HEK293 (cell line): ENCODE measurements at regions not wholly inside any gene's neighbourhood (a gene's known extent, or its start where the extent isn't known, plus 50 kb on each side); places are given as distances from the start of the nearest gene placed in this dataset.

ENCODE experiments used
- CTCF ChIA-PET: fragments of 350-600 bp; formaldehyde crosslinking; extraction: SDS; loops from one replicate; lab custom pipeline; 2021; ENCODE audit warnings: antibody characterized with exemption; lab: Yijun Ruan, JAX
- POLR2A ChIA-PET: fragments of 300-600 bp; formaldehyde crosslinking; extraction: SDS; loops from one replicate; lab custom pipeline; 2020; ENCODE audit warnings: antibody characterized with exemption, inconsistent platforms; lab: Yijun Ruan, JAX
- H3K27ac ChIP-seq: fragments of 200-500 bp; sonication (Bioruptor generic); 2 replicates; pipeline ENCODE4 v1.5.1; 2014; ENCODE audit warnings: low read depth, low read length, control low read depth, inconsistent platforms; ENCODE audit errors: extremely low read depth
- H3K36me3 ChIP-seq, 2 experiments: fragments of 200-500 bp in 1 of 2; sonication (Bioruptor generic) in 1 of 2; 1 replicate in 1 of 2; 2 replicates in 1 of 2; pipeline ENCODE4 v1.5.1; 2014 to 2017; ENCODE audit warnings: inconsistent platforms in 2 of 2, low read length in 2 of 2; ENCODE audit not compliant: control insufficient read depth in 2 of 2, insufficient read depth in 1 of 2
- H3K4me1 ChIP-seq: fragments of 200-500 bp; sonication (Bioruptor generic); 2 replicates; pipeline ENCODE4 v1.5.1; 2014; ENCODE audit warnings: mild to moderate bottlenecking, low read length, inconsistent platforms; ENCODE audit not compliant: control insufficient read depth, insufficient read depth
- H3K4me3 ChIP-seq: 2 replicates; pipeline ENCODE4 v1.5.1; 2011; ENCODE audit warnings: low read depth, mild to moderate bottlenecking, control low read depth, low read length, moderate library complexity
- H3K9me3 ChIP-seq: fragments of 200-500 bp; sonication (Bioruptor generic); 2 replicates; pipeline ENCODE4 v1.5.1; 2014; ENCODE audit warnings: low read depth, low read length, inconsistent platforms; ENCODE audit not compliant: control insufficient read depth, insufficient read depth
- BCL11A ChIP-seq: fragments of 450-650 bp; formaldehyde crosslinking; IDR thresholded peaks from 2 replicates; pipeline ENCODE4 v1.5.1; 2016; ENCODE audit warnings: low read depth, missing biosample characterization, missing genetic modification characterization
- GFI1B ChIP-seq: fragments of 450-650 bp; formaldehyde crosslinking; IDR thresholded peaks from 2 replicates; pipeline ENCODE4 v1.5.1; 2016; ENCODE audit warnings: missing biosample characterization, missing genetic modification characterization
- GLIS2 ChIP-seq: fragments of 450-650 bp; formaldehyde crosslinking; IDR thresholded peaks from 2 replicates; pipeline ENCODE4 v1.5.1; 2016; ENCODE audit warnings: missing biosample characterization, missing genetic modification characterization
- HOXA7 ChIP-seq: sonication (generic); formaldehyde crosslinking; IDR thresholded peaks from 2 replicates; pipeline ENCODE4 v1.8.1; 2022; ENCODE audit warnings: missing genetic modification reagents, borderline replicate concordance
- KLF16 ChIP-seq: fragments of 450-650 bp; formaldehyde crosslinking; IDR thresholded peaks from 2 replicates; pipeline ENCODE4 v1.5.1; 2017; ENCODE audit warnings: missing biosample characterization, missing genetic modification characterization
- PRDM10 ChIP-seq: fragments of 450-650 bp; formaldehyde crosslinking; IDR thresholded peaks from 2 replicates; pipeline ENCODE4 v1.5.1; 2016; ENCODE audit warnings: missing biosample characterization, missing genetic modification characterization
- RBAK ChIP-seq: fragments of 450-650 bp; formaldehyde crosslinking; IDR thresholded peaks from 2 replicates; pipeline ENCODE4 v1.5.1; 2016; ENCODE audit warnings: missing biosample characterization, missing genetic modification characterization
- TRIM28 ChIP-seq: IDR thresholded peaks from 2 replicates; pipeline ENCODE4 v1.6.1; 2011; ENCODE audit warnings: low read length, control low read depth, borderline replicate concordance
- ZBTB17 ChIP-seq: fragments of 450-650 bp; formaldehyde crosslinking; IDR thresholded peaks from 2 replicates; pipeline ENCODE4 v1.5.1; 2016; ENCODE audit warnings: missing biosample characterization, missing genetic modification characterization
- ZBTB7A ChIP-seq: fragments of 450-650 bp; formaldehyde crosslinking; IDR thresholded peaks from 2 replicates; pipeline ENCODE4 v1.5.1; 2016; ENCODE audit warnings: low read depth, missing biosample characterization, missing genetic modification characterization
- ZBTB8A ChIP-seq: fragments of 450-650 bp; formaldehyde crosslinking; IDR thresholded peaks from 2 replicates; pipeline ENCODE4 v1.5.1; 2016; ENCODE audit warnings: missing biosample characterization, missing genetic modification characterization
- ZFHX2 ChIP-seq: fragments of 450-650 bp; formaldehyde crosslinking; conservative IDR thresholded peaks from 2 replicates; pipeline ENCODE4 v1.5.1; 2016; ENCODE audit warnings: missing biosample characterization, missing genetic modification characterization
- ZNF10 ChIP-seq: fragments of 450-650 bp; formaldehyde crosslinking; IDR thresholded peaks from 2 replicates; pipeline ENCODE4 v1.5.1; 2017; ENCODE audit warnings: missing biosample characterization, missing genetic modification characterization
- ZNF292 ChIP-seq: fragments of 450-650 bp; formaldehyde crosslinking; IDR thresholded peaks from 2 replicates; pipeline ENCODE4 v1.5.1; 2016; ENCODE audit warnings: low read depth, missing biosample characterization, missing genetic modification characterization, borderline replicate concordance
- ZNF510 ChIP-seq: fragments of 450-650 bp; formaldehyde crosslinking; IDR thresholded peaks from 2 replicates; pipeline ENCODE4 v1.5.1; 2018; ENCODE audit warnings: mild to moderate bottlenecking, missing genetic modification characterization, missing biosample characterization; ENCODE audit not compliant: insufficient replicate concordance
- ZNF521 ChIP-seq: fragments of 450-650 bp; formaldehyde crosslinking; IDR thresholded peaks from 2 replicates; pipeline ENCODE4 v1.5.1; 2017; ENCODE audit warnings: missing biosample characterization, mild to moderate bottlenecking, missing genetic modification characterization
- ZNF610 ChIP-seq: fragments of 450-650 bp; formaldehyde crosslinking; IDR thresholded peaks from 2 replicates; pipeline ENCODE4 v1.5.1; 2016; ENCODE audit warnings: missing biosample characterization, missing genetic modification characterization, borderline replicate concordance
- ZNF707 ChIP-seq: fragments of 450-650 bp; formaldehyde crosslinking; IDR thresholded peaks from 2 replicates; pipeline ENCODE4 v1.5.1; 2016; ENCODE audit warnings: missing biosample characterization, missing genetic modification characterization
- ZSCAN23 ChIP-seq: fragments of 450-650 bp; formaldehyde crosslinking; IDR thresholded peaks from 2 replicates; pipeline ENCODE4 v1.5.1; 2016; ENCODE audit warnings: missing biosample characterization, missing genetic modification characterization
- ZSCAN30 ChIP-seq: fragments of 450-650 bp; IDR thresholded peaks from 2 replicates; pipeline ENCODE4 v1.5.1; 2018; ENCODE audit warnings: missing biosample characterization, mild to moderate bottlenecking, missing genetic modification characterization, moderate library complexity
- TF ChIP-seq, protein P1 (sequence below): fragments of 450-650 bp; formaldehyde crosslinking; IDR thresholded peaks from 2 replicates; pipeline ENCODE4 v1.5.1; 2016; ENCODE audit warnings: missing biosample characterization, missing genetic modification characterization
- TF ChIP-seq, protein P2 (sequence below): fragments of 450-650 bp; formaldehyde crosslinking; IDR thresholded peaks from 2 replicates; pipeline ENCODE4 v1.5.1; 2016; ENCODE audit warnings: missing biosample characterization, missing genetic modification characterization
- TF ChIP-seq, protein P3 (sequence below): fragments of 450-650 bp; formaldehyde crosslinking; IDR thresholded peaks from 2 replicates; pipeline ENCODE4 v1.5.1; 2016; ENCODE audit warnings: missing biosample characterization, missing genetic modification characterization

- ChIA-PET POLR2A (no interaction called here), CTCF (no interaction called here)
- TF ChIP-seq TRIM28 (no peak), ZBTB17 (tag by site-specific recombination) (no peak)
- no peak overlapping the region for H3K4me3 ChIP-seq
- H3K27ac ChIP-seq: no peak overlapping the region
- no peaks in the 10 kb centered on the region for H3K9me3 ChIP-seq
- no peaks in the 10 kb centered on the region for H3K4me1 ChIP-seq
- H3K36me3 ChIP-seq: no peaks in the 10 kb centered on the region
Measured at GRCh38 chr18:37684183-37684582, 118.6 kb upstream of the CELF4 start.

DNA sequence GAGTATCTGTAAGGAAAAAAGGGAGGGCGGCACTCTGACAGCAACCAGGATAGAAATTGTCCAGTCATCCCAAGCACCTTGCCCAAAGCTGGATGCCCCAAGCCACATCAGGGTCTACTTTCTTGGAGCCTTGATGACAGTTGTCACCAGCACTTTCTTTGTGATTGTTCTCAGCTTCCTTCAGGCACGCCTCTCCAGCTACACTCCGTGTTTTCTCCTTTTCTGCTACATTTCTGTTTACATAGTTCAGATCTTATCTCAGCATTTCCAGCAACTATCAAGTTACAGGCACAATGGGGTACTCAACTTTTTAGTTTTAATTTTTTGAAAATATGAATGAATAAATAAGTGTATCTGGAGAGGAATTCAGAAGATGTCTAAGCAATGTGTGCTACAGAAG is 115.3 kb upstream of the CELF4 start:
- Histone ChIP-seq H3K9me3 (no peaks in the 10 kb centered on the region), H3K27ac (no peak overlapping the region), H3K4me3 (no peak overlapping the region), H3K36me3 (no peaks in the 10 kb centered on the region), H3K4me1 (no peaks in the 10 kb centered on the region)
- CTCF ChIA-PET: no interaction called here
- TF ChIP-seq KLF16 (tag by site-specific recombination) (no peak), ZNF610 (tag by site-specific recombination) (no peak), ZNF10 (no peak), ZBTB8A (no peak), RBAK (no peak), GLIS2 (tag by site-specific recombination) (no peak), BCL11A (tag by site-specific recombination) (no peak), PRDM10 (tag by site-specific recombination) (no peak), ZNF521 (tag by site-specific recombination) (no peak), TRIM28 (no peak), ZNF292 (tag by site-specific recombination) (no peak), GFI1B (no peak)
- TF ChIP-seq, protein P1, sequence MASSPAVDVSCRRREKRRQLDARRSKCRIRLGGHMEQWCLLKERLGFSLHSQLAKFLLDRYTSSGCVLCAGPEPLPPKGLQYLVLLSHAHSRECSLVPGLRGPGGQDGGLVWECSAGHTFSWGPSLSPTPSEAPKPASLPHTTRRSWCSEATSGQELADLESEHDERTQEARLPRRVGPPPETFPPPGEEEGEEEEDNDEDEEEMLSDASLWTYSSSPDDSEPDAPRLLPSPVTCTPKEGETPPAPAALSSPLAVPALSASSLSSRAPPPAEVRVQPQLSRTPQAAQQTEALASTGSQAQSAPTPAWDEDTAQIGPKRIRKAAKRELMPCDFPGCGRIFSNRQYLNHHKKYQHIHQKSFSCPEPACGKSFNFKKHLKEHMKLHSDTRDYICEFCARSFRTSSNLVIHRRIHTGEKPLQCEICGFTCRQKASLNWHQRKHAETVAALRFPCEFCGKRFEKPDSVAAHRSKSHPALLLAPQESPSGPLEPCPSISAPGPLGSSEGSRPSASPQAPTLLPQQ (tag by site-specific recombination): no peak
- TF ChIP-seq, protein P2, sequence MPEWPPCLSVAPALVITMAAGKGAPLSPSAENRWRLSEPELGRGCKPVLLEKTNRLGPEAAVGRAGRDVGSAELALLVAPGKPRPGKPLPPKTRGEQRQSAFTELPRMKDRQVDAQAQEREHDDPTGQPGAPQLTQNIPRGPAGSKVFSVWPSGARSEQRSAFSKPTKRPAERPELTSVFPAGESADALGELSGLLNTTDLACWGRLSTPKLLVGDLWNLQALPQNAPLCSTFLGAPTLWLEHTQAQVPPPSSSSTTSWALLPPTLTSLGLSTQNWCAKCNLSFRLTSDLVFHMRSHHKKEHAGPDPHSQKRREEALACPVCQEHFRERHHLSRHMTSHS: no peak
- POLR2A ChIA-PET: no interaction called here

DNA sequence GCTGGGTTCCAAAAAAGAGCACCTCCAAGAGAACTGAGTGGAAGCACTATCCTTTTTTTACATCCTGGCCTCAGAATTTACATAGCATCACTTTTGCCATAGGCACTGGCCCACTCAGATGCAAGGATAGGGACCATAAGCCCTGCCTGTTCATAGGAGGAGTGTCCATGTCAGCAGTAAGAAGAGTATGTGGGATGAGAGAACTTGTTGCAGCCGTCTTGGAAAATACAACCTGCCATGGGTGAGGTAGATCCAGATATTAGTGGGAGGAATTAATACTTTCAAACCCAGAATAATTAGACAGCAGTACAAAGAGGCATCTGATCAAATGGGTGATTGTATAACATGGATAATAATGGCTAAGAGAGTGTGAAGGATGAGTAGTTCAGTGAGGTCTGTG is 110.7 kb upstream of the CELF4 start:
- Histone ChIP-seq H3K27ac (no peak overlapping the region), H3K36me3 (no peaks in the 10 kb centered on the region), H3K4me3 (no peak overlapping the region), H3K4me1 (no peaks in the 10 kb centered on the region), H3K9me3 (no peaks in the 10 kb centered on the region)
- CTCF ChIA-PET: no interaction called here
- POLR2A ChIA-PET: no interaction called here
- TF ChIP-seq ZSCAN30 (tag by site-specific recombination): no peak
- TF ChIP-seq ZSCAN23: no peak
- TF ChIP-seq ZNF510 (tag by site-specific recombination): no peak
- TF ChIP-seq, protein P3, sequence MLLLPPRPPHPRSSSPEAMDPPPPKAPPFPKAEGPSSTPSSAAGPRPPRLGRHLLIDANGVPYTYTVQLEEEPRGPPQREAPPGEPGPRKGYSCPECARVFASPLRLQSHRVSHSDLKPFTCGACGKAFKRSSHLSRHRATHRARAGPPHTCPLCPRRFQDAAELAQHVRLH: no peak
- no peak for TF ChIP-seq ZFHX2
- TF ChIP-seq ZBTB7A: no peak
- TF ChIP-seq ZNF707: no peak
- TF ChIP-seq HOXA7 (CRISPR knock-in tag): no peak
